WTC11 (cell line): ENCODE measurements at regions not wholly inside any gene's neighbourhood (a gene's known extent, or its start where the extent isn't known, plus 50 kb on each side); places are given as distances from the start of the nearest gene placed in this dataset.

Experiments used
- CTCF ChIP-seq: fragments of 200-600 bp; IDR thresholded peaks from 2 replicates; pipeline ENCODE4 v1.8.0; 2022; ENCODE audit warnings: antibody characterized with exemption
- E2F5 ChIP-seq: sonication (generic); formaldehyde crosslinking; IDR thresholded peaks from 2 replicates; pipeline ENCODE4 v1.8.1; 2022; ENCODE audit warnings: mild to moderate bottlenecking, moderate library complexity, missing genetic modification reagents
- GABPB1 ChIP-seq: sonication (generic); formaldehyde crosslinking; IDR thresholded peaks from 2 replicates; pipeline ENCODE4 v1.8.1; 2023; ENCODE audit warnings: mild to moderate bottlenecking, missing genetic modification reagents
- SOX15 ChIP-seq: fragments of 250-450 bp; sonication (Bioruptor Pico); IDR thresholded peaks from 2 replicates; pipeline ENCODE4 v1.9.0; 2021; ENCODE audit warnings: mild to moderate bottlenecking
- TP53 ChIP-seq: sonication (generic); formaldehyde crosslinking; IDR thresholded peaks from 2 replicates; pipeline ENCODE4 v1.8.1; 2023; ENCODE audit warnings: mild to moderate bottlenecking, missing genetic modification reagents
- ZNF263 ChIP-seq: sonication (generic); formaldehyde crosslinking; IDR thresholded peaks from 2 replicates; pipeline ENCODE4 v1.8.1; 2022; ENCODE audit warnings: low read depth, mild to moderate bottlenecking, moderate library complexity, missing genetic modification reagents
- TF ChIP-seq, protein P1 (sequence below): sonication (generic); formaldehyde crosslinking; conservative IDR thresholded peaks from 2 replicates; pipeline ENCODE4 v1.8.1; 2022; ENCODE audit warnings: mild to moderate bottlenecking, missing genetic modification reagents
- TF ChIP-seq, protein P2 (sequence below): sonication (generic); formaldehyde crosslinking; IDR thresholded peaks from 2 replicates; pipeline ENCODE4 v1.8.1; 2023; ENCODE audit warnings: mild to moderate bottlenecking, moderate library complexity, missing genetic modification reagents

DNA sequence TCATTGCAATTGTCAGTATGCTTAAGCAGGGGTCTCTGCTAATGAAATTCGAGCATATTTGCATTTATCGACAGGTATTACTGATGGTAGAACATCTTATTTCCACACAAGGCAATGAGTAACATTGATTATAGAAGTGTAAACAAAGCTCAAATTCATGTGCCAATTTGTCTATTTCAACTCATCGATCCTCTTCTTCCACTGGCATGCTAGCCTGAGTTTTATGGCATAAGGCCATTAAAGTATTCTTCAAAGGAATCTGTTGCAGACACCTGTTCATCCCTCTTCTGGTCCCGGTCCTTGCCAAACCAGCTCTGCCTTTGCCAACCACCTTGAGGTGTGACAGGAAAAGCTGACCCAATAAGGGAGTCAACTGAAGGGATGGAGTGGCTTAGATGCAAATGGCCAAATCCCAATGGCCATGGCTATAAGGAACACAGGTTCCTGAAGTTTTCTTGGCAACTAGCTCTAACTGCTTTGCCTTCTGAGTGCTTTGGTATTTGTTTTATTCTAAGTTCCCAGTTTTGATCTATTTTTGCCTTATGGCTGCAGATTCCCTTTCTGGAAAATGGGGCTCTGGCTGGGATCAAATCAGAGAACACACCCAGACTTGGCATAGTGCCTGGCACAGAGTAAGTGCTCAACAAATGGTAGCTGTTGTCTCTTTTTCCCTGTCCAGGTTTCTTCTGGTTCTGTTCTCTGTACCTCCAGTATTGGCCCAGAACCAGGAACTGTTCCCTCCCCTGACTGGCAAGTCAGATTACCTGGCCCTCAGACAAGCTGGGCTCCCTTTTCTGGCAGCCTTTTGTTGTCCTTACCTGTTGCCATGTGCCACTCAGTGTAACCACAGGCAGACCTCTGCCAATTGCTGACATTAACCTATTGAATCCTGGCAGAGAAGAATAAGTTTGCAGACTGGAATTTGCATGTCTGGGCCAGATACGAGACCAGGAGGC, 63.1 kb downstream of the RTL9 start:
- TF ChIP-seq CTCF: no peak
- TF ChIP-seq GABPB1 (CRISPR knock-in tag): no peak
- TF ChIP-seq ZNF263 (CRISPR knock-in tag): no peak
- TF ChIP-seq E2F5 (CRISPR knock-in tag): no peak
- TF ChIP-seq, protein P1, sequence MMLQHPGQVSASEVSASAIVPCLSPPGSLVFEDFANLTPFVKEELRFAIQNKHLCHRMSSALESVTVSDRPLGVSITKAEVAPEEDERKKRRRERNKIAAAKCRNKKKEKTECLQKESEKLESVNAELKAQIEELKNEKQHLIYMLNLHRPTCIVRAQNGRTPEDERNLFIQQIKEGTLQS (CRISPR knock-in tag): no peak
- TF ChIP-seq, protein P2, sequence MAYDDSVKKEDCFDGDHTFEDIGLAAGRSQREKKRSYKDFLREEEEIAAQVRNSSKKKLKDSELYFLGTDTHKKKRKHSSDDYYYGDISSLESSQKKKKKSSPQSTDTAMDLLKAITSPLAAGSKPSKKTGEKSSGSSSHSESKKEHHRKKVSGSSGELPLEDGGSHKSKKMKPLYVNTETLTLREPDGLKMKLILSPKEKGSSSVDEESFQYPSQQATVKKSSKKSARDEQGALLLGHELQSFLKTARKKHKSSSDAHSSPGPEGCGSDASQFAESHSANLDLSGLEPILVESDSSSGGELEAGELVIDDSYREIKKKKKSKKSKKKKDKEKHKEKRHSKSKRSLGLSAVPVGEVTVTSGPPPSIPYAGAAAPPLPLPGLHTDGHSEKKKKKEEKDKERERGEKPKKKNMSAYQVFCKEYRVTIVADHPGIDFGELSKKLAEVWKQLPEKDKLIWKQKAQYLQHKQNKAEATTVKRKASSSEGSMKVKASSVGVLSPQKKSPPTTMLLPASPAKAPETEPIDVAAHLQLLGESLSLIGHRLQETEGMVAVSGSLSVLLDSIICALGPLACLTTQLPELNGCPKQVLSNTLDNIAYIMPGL (CRISPR knock-in tag): no peak
- no peak for TF ChIP-seq TP53 (CRISPR knock-in tag)
- TF ChIP-seq SOX15 (CRISPR knock-in tag): no peak
